ENCODE measurements at regions not wholly inside any gene's neighbourhood (a gene's known extent, or its start where the extent isn't known, plus 50 kb on each side); places are given as distances from the start of the nearest gene placed in this dataset.

DNA sequence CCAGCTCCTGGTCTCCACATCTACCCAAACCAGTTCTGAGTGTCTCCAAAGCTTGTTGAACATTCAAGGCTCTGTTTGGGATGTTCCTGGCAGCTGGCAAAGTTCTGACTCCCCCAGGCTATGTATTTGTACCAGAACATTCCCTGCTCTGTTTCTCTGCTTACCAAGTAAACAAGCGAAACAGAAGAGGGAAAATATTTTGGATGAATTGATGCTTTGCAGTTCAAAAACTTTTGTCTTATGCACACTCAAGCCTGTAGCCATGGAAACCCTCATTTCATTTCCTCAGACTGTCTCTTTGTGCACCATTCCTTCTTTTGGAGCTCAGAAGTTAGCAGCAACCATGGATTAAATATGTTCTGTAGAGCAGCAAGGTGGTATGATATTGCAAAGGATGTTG lies 145.8 kb downstream of the ACTL7B start:
- DNase-seq: no peak

DNA sequence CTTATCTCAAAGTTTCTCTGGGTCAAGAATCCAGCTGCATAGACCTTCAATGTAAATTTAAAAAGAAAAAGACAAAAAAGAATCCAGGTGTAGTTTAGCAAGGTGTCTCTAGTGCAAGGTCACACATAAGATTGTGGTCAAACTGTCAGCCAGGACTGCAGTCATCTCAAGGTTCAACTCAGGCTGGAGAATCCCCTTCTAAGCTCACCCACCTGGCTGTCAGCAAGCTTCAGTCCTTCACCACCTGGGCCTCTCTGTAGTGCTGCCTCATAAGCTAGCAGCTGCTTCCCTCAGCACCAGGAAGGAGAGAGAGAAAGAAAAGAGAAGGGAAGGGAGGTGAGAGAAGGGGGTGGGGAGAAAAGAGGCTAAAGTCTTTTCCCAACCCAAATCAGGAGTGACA lies 146.7 kb downstream of the ACTL7B start:
- no peak for DNase-seq

DNA sequence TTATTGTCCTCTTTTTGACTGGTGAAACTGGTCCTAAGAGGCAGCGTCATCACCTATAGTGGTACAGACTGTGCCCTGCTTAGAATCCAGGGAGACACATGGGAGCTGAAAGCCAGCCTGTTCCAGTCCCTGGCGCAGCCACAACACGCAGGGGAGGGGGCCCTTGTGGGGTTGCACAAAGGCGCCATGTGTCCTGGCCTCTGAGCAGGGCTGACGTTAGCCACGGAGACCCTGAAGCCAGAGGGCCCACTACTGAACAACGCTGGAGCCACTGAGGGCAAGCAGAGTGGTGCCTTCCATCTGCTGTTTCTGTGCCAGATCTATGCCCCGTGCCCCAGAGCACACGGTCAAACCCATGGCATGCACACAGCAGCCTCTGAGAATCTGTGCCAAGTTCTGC lies 147.3 kb downstream of the ACTL7B start:
- no peak for DNase-seq

- DNase-seq: no peak
These were observed 148.7 kb downstream of the ACTL7B start for GRCh38 chr9:108707120-108707519.

- DNase-seq: no peak
These were observed 151.5 kb downstream of the ACTL7B start for GRCh38 chr9:108704156-108704852.

DNA sequence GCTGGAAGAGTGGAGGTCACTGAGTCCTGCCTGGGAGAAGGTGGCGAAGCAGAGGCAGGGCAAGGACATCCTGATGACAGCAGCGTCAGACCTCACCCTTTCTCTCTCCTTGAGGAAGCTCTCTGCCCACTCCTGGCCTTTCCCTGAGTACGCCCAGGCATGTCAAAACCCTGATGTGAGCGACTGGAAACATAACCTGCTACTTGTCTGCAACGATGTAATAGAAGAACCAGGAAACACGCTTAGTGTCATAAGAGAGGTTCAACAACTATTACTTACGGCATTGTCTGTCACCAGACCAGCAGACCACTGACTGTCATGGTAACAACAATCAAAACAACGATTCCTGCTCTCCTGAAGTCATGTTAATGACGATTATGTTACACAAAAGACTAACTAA lies 152.4 kb downstream of the ACTL7B start:
- DNase-seq: no peak

GRCh38 chr9:108702681-108703080 lies 153.1 kb downstream of the ACTL7B start:
- DNase-seq: no peak

DNA sequence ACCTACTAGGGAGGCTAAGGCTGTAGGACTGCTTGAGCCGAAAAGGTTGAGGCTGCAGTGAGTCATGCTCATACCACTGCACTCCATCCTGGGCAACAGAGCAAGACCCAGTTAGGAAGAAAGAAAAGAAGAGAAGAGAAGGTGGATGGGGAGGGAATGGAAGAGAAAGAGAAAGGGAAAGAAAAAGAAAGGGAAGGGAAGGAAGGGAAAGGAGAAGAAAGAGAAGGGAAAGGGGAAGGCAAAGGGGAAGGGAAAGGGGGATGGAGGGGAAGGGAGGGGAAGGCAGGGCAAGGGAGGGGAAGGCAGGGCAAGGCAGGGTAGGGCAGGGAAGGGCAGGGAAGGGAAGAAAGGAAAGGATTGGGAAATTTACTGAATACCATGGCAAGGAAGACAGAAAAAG lies 157.0 kb downstream of the ACTL7B start:
- no peak for DNase-seq

DNA sequence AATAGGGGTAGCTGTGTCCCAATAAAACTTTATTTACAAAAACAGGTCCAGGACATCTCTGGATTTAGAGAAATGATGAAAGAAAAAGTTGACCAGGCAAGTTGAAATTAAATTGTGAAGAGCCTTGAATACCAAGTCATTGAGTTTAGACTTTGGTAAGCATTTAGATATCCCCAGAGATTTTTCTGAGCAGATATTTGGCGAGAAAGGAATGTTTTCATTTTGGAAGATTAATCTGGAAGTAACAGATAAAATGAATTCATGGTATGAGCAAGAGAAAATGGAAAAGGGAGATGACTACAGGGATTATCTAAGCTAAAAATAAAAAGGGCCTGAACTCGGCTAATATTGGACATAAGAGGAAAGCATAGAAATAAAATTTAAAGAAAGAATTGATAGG lies 157.6 kb downstream of the ACTL7B start:
- DNase-seq: no peak

GRCh38 chr9:108696156-108696555 lies 159.6 kb downstream of the ACTL7B start:
- DNase-seq: no peak

DNA sequence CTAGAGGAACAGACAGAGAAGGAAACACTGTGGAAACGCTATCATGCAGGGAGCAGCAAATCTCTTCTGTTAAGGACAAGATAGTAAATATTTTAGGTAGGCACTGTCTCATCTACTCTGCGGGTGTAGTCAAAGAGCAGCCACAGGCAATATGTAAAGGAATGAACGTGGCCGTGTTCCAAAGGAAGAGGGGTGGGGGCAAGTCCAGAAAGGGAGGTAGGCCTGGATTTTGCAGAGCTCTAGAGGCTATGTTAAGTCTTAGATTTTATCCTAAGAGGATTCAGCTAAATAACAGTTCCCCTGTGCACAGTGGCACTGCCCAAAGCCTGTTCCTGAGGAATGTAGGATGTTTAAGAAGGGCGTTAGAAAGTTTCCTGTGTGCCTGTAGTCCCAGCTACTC lies 161.6 kb downstream of the ACTL7B start:
- no peak for DNase-seq

DNA sequence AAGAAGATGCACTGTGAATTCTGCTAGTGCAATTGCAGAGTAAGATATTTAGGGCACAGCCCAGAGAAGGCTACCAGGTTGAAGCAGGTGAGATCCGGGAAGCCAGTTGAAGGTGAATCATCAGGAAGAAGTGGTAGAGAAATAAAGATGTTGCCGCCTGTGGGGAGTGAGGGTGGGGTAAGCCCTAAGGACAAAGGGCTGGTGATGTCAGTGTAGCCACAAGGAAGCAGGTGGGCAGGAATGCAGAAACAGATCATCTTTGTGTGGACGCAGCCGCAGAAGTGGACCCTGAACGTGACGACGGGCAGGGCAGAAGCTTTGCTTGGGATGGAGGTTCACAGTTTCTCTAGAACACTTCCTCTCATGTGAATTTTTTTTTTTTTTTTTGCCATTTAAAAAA lies 164.2 kb downstream of the ACTL7B start:
- no peak for DNase-seq

GRCh38 chr9:108688676-108689075 lies 167.1 kb downstream of the ACTL7B start:
- DNase-seq: no peak

- DNase-seq: no peak
These were observed 167.7 kb downstream of the ACTL7B start for GRCh38 chr9:108688051-108688450.

DNA sequence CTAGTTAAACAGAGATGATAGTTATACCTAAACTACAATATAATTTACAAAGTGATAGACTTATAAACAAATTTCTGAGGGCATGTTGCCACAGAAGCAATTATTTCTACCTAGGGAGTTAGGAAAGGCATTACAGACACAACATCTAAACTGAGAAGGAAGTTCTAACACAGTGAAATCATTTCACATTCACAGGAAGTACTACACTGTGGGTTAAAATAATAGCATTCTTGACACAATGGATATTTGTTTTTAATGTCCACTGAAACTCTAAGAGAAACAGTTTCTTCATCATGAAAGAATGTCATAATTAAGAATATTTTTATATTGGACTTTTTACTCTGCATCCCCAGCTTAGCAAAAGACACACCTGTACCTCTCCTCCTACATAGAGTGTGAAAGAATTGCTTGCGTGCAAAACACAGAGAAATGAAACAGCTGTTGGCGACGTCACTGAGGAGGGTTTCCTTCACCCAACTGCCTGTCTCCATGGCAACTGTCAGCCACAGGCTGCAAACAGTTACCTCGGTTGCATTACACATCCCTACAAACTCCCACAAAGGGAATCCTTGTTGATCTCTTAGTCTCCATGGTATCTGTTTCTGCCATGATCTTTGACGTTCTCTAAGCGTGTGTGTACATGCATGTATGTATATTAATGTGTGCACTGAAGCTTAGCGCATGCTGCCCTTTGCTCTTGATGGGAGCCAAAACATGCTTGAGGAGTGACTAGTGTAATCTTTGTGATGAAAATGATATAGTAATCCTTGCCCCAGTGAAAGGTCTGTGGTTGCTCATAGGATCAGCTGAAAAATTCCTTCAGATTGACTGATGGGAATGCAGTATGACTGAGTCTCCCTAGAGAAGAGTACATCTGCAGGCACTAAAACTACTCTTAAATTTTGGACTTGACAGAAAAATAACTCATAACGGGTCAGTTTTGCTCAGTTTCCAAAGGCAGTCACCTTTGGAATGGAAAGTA lies 168.5 kb downstream of the ACTL7B start:
- no peak for DNase-seq

DNA sequence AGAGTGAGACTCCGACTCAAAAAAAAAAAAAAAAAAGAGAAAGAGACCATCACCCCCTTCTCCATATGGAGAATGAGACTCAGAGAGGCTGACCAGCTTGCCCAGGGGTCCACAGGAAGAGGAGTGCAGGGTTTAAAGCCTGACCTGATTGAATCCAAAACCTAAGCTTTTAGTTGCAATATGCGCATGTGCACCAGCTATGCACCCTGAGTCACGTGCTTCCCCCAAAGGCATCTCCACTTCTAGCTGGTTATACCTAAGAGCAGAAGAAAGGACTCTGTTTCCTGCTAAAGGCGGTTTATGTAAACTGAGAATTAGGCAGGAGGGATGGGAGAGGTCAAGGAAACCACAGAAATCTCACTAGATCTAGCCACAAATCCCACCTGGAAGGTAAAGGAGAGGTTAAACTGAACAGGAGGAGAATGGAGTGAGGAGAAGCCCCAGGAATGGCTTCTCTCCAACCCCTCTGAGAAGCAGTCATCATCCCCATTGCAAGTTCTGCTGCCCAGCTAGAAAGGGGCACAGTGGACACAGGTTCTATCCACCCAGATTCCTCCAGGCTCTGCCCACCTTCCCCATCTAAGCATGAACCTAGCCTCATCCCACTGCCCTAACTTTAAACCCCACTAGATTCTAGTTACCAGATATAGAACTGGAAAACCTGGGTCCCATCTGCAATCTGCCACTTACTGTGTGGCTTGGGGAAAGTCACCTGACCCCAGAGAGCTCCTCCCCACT lies 171.3 kb downstream of the ACTL7B start:
- DNase-seq: no peak

DNA sequence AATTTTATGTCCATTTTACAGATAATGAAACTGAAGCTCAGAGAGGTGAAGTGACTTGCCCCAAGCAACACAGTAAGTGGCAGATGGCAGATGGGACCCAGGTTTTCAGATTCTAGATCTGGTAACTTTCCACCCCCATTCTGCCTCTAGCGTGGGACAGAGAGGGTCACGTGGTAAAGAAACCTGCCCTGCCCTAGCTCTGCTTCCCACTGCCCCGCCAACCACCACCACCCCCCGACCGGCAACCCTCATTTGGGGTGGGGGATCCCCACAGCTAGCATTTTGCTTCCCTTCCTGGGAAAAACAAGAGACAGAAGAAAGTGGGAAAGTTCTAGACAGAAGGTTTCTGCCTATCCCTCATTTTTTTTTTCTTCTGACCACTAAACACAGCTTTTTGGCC lies 172.5 kb downstream of the ACTL7B start:
- no peak for DNase-seq

GRCh38 chr9:108681851-108682590 lies 173.8 kb downstream of the ACTL7B start:
- no peak for DNase-seq

DNA sequence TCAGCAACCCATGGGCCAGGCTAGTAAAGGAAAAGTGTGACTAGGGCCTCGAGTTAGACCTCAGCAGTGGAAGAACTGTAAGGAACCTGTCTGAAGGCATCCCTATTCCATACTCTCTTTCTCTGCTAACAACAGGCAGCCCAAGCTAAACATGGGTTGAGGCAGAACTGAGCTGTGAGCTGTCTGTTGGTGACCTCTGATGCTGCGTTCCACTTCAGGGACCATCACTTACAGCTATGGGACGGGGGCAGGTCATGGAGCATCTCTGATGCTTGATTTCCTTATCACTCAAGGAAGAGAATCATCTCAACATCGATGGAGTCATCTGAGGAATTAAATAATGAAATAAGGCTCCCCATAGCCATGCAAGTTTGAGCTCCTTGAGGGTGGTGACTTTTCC lies 174.8 kb downstream of the ACTL7B start:
- no peak for DNase-seq

- DNase-seq: no peak
These were observed 178.0 kb downstream of the ACTL7B start for GRCh38 chr9:108677776-108678175.

- no peak for DNase-seq
These were observed 179.4 kb downstream of the ACTL7B start for GRCh38 chr9:108676355-108676754.

DNA sequence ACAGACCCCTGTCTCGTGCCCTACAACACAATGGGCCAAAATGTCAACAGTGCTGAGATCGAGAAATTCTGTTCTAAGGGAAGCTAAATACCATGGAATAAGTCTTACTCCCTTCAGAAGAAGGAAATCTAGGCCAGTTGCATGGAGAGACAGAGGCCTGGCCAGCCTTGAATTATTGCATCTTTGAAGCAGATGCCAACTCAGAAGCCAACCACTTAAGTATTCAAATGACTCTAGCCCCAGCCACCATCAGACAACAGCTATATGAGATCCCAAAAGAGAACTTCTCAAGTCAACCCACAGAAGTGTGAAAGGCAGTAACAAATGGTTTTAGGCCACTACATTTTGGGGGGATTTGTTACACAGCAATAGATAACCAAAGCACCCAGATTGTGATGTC lies 180.1 kb downstream of the ACTL7B start:
- DNase-seq: no peak

All from stimulated activated CD4-positive, alpha-beta T cell treated with anti-CD3 and anti-CD28 coated beads, Interleukin-4, amount 100 ng/mL, for 1 hour (primary cell).